K562 (cell line): ENCODE measurements at regions not wholly inside any gene's neighbourhood (a gene's known extent, or its start where the extent isn't known, plus 50 kb on each side); places are given as distances from the start of the nearest gene placed in this dataset.

Experiments used
- CREM ChIP-seq: IDR thresholded peaks from 2 replicates; pipeline ENCODE4 v1.6.1; 2014; ENCODE audit warnings: antibody characterized with exemption, low read depth
- CTCF ChIP-seq, 3 experiments: IDR thresholded peaks in 2 of 3; conservative IDR thresholded peaks in 1 of 3; 2 replicates each; pipeline ENCODE4 v1.5.1; 2011 to 2012; ENCODE audit warnings: low read length in 3 of 3, mild to moderate bottlenecking in 3 of 3, control low read depth in 2 of 3, improper control_type of control experiment in 1 of 3, inconsistent platforms in 1 of 3, low read depth in 1 of 3, mixed read lengths in 1 of 3, moderate library complexity in 1 of 3; ENCODE audit not compliant: insufficient read depth in 2 of 3
- E2F1 ChIP-seq: sonication (generic); formaldehyde crosslinking; IDR thresholded peaks from 2 replicates; pipeline ENCODE4 v1.8.1; 2023; ENCODE audit warnings: mild to moderate bottlenecking, missing genetic modification reagents, moderate library complexity
- GTF2F1 ChIP-seq: IDR thresholded peaks from 2 replicates; pipeline ENCODE4 v1.6.1; 2011; ENCODE audit warnings: low read depth, low read length, improper control_type of control experiment
- MXI1 ChIP-seq: IDR thresholded peaks from 2 replicates; pipeline ENCODE4 v1.6.1; 2011; ENCODE audit warnings: low read depth, mild to moderate bottlenecking, improper control_type of control experiment, low read length
- SMC3 ChIP-seq: conservative IDR thresholded peaks from 2 replicates; pipeline ENCODE4 v1.6.1; 2011; ENCODE audit warnings: low read depth, low read length, improper control_type of control experiment; ENCODE audit not compliant: insufficient read depth
- ZFP91 ChIP-seq: sonication (generic); formaldehyde crosslinking; IDR thresholded peaks from 2 replicates; pipeline ENCODE4 v1.8.0; 2022; ENCODE audit warnings: mild to moderate bottlenecking, missing genetic modification reagents
- ZNF140 ChIP-seq: fragments of 250-450 bp; sonication (Bioruptor Pico); IDR thresholded peaks from 2 replicates; pipeline ENCODE4 v1.8.0; 2021; ENCODE audit warnings: moderate library complexity, mild to moderate bottlenecking, inconsistent platforms
- ZNF197 ChIP-seq: fragments of 200-800 bp; sonication (Bioruptor generic); IDR thresholded peaks from 2 replicates; pipeline ENCODE4 v1.6.1; 2016; ENCODE audit warnings: low read depth, missing genetic modification characterization, missing compliant biosample characterization
- ZNF384 ChIP-seq: IDR thresholded peaks from 2 replicates; pipeline ENCODE4 v1.6.1; 2012; ENCODE audit warnings: low read depth, low read length, improper control_type of control experiment

- no peak for TF ChIP-seq CTCF (IDR thresholded peaks at IDR 0.05 in 2 of 3, conservative IDR thresholded peaks at IDR 0.05 in 1 of 3; ENCODE audit: insufficient read depth in 2 of 3, low read depth in 1 of 3, low read length in 3 of 3)
- TF ChIP-seq ZNF197, result no peak
- no peak for TF ChIP-seq MXI1
- no peak for TF ChIP-seq ZNF140 (CRISPR knock-in tag)
- TF ChIP-seq CREM, result no peak
- TF ChIP-seq SMC3, result no peak
- no peak for TF ChIP-seq GTF2F1
- no peak for TF ChIP-seq ZFP91 (CRISPR knock-in tag)
- no peak for TF ChIP-seq E2F1 (CRISPR knock-in tag)
- TF ChIP-seq ZNF384, result no peak
These were observed 387.9 kb upstream of the TENM3 start for GRCh38 chr4:181855307-181855706.
